GM19351 (cell line): ENCODE measurements at regions not wholly inside any gene's neighbourhood (a gene's known extent, or its start where the extent isn't known, plus 50 kb on each side); places are given as distances from the start of the nearest gene placed in this dataset.

ENCODE experiments used
- ATAC-seq: cut with Tn5 transposase; IDR thresholded peaks from one replicate; pipeline ENCODE4 v1.9.1; 2021; ENCODE audit warnings: mild to moderate bottlenecking, moderate library complexity; ENCODE audit not compliant: unreplicated experiment

DNA sequence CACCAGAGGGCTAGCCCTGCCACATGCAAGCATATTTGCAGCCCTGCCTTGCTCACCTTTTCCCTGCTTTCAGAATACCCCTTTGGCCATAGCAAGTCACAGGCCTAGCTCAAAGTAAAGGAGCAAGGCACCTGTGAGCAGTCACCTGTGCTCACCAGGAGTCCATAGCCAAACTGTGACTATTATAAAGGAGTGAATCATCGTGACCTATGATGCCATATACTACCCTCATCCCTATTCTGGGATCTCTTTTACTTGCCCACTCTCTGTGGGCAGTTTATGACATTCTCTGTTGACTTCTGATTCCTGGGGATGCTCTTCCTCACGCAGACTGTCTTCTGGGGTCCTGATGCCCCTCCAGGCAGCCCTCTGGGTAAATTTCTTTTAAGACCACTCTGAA is 200.5 kb upstream of the NLRP1 start:
- no peak for ATAC-seq

- no peak for ATAC-seq
Measured at GRCh38 chr17:5785338-5785737, 201.0 kb upstream of the NLRP1 start.

GRCh38 chr17:5785867-5786509 is 201.7 kb upstream of the NLRP1 start:
- ATAC-seq = peak; percentile 58

DNA sequence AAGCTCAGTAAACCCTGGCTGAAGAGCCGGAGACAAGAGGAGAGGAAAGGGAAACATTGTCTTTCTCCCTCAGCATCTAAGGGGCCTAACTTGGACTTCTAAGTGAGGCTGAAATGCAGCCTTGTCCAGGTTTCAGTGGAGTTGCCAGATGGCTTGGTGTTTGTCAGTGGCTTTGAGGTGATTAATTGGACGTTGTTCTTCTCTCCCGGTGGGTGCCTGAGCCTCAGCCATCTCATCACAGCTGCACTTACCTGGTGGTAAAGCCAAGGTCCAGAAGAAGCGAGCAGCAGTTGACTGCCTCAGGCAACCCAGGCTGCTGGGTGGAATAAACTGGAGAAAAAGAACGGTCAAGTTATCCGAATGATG is 202.2 kb upstream of the NLRP1 start:
- no peak for ATAC-seq

GRCh38 chr17:5788266-5788900 is 204.1 kb upstream of the NLRP1 start:
- ATAC-seq = no peak

GRCh38 chr17:5789528-5789927 is 205.2 kb upstream of the NLRP1 start:
- ATAC-seq = no peak

GRCh38 chr17:5793157-5793556 is 208.8 kb upstream of the NLRP1 start:
- ATAC-seq = no peak

GRCh38 chr17:5793899-5794298 is 209.6 kb upstream of the NLRP1 start:
- ATAC-seq = no peak

DNA sequence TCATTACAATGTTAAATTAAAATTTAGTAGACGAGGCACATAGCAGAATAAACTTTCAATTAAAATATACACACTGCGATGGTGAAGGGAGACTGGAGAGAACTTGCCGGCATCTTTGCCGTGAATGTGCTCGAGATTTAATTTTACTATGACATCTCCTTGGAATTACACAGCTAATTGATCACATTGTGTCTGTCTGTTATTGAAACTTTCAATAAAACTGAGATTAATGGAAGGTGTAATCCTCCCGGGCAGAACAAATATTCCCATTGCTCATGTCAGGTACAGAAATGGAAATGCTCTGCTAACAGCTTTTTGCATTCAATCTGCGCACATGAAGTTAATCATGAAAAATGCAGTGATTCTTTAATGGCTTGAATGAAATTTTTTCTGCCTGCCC is 210.1 kb upstream of the NLRP1 start:
- no peak for ATAC-seq

DNA sequence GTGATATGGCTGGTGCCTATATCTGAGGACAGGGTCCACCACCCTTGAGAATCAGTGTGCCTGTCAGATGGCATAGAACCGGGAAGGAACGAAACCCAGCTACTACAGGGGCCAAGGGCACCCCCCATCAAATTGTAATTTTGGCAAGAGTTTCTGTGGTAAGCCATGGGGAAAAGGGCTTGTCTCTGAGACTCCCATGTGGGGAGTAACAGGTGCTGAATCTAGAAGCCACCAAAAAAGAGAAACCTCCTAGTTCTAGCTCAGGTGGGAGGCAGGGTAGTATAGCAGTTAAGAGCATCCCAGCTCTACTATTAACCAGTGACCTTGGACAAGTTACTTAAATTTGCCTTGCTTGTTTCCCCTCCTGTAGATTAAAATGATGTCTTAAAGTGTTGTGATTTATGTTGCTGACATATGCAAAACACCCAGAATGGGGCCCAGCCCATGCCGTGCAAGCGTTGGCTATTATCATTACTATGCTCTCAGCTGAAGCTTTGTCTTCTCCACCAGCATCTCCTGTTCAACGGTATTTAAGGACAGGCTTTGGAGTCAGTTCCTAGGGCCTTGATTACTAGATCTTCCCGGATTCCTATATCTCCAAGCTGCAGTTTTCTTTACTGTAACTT is 210.7 kb upstream of the NLRP1 start:
- no peak for ATAC-seq

DNA sequence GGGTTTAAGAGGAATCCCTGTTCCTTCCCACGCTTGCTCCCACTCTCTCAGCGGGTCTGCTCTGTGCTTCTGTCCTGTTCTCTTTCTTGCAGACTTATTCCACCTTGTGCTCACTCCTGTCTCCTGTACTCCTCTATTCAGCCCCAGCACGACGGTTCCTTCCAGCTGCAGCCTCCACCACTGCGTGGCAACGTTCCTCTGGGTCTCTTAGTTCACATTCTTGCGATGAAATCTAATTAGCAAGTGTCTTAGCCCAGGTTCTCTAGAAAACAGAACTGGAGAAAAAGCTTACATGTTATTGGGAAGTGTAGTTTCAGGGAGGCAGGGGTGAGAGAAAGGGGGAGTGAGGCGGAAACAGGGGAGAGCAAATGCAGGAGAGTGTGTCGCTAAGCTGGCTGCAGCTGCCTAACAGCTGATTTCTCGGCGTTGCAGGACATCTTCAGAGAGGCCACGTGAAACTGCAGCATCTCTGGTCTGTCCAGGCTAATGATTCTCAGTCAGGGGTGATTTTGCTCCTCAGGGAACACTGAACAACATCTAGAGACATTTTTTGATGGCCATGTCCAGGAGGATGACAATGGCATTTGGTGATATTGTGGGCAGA is 213.2 kb upstream of the NLRP1 start:
- no peak for ATAC-seq

DNA sequence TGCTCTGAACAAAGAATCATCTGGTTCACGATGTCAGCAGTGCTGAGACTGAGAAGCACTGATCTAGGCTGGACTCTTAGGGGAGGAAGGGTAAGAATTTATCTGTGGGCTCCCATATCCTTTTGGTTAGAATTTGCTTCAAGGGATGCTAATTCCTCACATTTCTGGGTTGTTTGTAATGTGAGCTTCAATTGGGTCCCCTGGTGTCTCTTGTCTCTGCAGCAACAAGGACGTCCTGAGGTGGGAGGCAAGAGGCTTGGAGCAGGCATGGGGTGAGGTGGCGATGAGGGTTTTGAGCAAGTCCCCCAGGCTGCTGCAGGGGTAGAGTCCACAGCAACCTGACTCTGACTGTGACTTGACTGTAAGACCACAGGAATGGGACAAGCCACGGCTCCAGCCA is 213.8 kb upstream of the NLRP1 start:
- no peak for ATAC-seq

GRCh38 chr17:5800131-5800530 is 215.8 kb upstream of the NLRP1 start:
- no peak for ATAC-seq

DNA sequence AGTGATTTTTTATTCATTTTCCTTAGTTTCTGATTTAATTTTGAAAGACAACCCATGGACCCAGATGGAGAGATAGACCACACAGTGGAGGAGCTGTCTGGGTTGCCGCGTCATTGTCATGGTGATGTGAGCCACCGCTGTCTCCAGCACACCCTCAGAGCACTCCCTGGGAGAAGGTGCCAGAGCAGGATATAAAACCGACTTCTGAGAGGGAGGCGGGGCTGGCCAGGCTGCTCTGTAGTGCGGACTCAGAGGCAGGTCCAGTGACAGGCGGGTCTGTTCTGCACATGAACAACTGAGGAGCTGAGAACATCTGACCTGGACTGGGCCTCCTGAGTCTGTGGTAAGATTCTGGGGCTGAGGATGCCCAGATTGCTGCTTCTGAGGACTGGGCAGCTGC is 216.3 kb upstream of the NLRP1 start:
- no peak for ATAC-seq

DNA sequence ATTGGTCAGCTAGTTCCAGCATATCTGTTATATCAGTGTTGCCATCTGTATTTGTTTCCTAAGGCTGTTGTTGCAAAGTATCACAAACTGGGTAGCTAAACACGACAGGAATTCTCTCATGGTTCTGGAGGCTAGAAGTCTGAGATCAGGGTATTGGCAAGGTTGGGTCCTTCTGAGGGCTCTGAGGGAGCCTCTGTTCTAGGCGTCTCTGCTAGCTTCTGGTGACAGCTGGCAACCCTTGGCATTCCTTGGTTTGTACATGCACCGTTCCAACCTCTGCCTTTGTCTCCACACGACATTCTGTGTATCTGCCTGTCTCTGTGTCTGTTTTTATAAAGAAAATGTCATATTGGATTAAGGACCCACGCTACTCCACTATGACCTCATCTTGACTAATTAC is 219.9 kb upstream of the NLRP1 start:
- ATAC-seq = no peak

DNA sequence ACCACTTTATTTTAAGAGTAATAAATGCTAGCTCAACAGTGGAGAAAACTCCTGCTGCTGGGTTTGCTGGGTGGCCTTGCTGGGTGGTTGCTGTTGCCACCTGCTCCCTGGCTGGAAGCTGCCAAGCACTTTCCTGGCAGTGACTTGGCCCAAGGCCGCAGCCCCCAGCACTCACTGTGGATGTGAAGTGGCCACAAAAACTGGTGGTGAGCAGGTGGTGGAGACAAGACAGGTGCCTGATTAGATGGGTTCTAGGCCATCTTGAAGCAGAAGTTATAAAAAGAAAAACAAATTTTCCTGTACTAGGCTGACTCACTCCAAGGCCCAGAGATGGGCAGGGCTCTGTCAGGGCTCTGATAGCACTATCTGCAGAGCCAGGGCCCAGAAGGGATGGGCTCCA is 224.7 kb upstream of the NLRP1 start:
- no peak for ATAC-seq

DNA sequence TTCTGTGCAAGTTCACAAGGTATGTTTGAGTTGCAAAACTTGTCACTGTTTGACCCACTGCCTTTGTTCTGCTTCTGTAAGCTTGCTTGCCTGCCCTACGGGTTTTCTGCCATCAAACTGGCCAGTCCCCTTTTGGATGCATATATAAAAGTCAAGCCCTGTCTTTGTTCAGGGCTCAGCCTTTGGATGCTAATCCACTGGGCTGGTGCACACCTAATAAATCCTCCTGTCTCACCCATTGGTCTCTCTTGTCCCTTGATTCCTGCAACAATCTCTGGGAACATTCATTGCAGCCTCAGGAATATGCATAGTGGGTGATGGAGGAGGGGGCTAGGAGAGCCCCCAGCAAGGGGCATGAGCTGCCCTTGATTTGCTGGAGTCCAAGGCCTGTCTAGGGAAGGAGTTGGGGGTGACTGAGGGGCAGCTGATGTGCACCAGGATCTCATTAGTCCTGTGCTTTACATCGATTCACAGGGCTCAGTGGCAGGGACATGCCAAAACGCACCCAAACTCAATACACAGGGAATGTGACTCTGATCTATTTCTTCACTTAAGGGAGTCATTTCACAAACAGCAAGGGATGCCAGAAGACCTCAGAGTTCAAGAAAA is 225.4 kb upstream of the NLRP1 start:
- no peak for ATAC-seq

- no peak for ATAC-seq
Measured at GRCh38 chr17:5812590-5812989, 228.3 kb upstream of the NLRP1 start.

DNA sequence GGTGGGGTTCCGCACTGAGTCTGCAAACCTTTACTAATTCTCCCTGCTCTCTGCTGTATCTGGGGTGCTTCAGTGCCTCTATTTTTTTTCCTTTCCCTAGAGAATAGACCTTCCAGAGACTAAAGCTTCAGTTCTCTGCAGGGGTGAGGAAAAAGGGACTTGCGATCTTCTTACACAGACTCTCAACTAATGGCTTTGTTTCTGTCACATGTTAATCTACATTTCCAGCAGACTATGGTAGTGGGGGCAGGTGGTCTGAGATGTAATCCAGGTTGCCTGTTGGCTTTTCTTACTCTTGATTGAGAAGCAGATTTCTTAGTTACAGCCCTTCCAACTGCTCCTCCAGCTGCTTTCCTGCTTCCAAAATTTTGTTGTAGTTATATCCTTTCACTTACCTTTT is 229.0 kb upstream of the NLRP1 start:
- no peak for ATAC-seq

DNA sequence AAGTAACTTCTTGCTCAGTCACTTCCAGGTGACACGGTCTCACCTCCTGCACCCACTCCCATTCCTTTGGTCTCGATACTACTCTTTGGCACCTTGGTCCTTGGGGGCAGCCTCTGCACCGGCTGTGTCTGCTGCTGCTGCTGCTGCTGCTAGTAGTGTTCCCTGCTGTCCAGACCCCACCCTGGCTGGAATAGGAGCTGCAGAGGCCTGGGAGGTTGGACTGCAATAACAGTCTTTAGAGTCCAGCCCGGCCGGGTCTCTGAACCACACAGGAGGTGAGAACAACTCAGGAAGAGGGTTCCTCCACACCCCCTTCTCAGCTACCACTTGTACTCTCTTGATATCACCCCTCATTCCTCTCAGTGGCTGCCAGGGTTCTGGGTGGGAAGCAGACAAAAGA is 231.1 kb upstream of the NLRP1 start:
- ATAC-seq = no peak

GRCh38 chr17:5816491-5817070 is 232.3 kb upstream of the NLRP1 start:
- no peak for ATAC-seq
